Lower leg skin (tissue), 4 donors: ENCODE measurements at regions not wholly inside any gene's neighbourhood (a gene's known extent, or its start where the extent isn't known, plus 50 kb on each side); places are given as distances from the start of the nearest gene placed in this dataset.
"Not testable (repeated sequence)": the region's sequence is repeated elsewhere in the genome, so short reads cannot be mapped to it uniquely, and the experiment has no call there.

Source experiments
- DNase-seq, 2 donors: peaks; one replicate each; pipeline ENCODE4 v3.0.0-alpha.2; 2019; ENCODE audit warnings: low spot score in 2 of 2
- H3K4me3 ChIP-seq: fragments of 200-600 bp; sonication (generic); 2 replicates; pipeline ENCODE4 v1.5.1; 2017; ENCODE audit warnings: mild to moderate bottlenecking, low read depth; ENCODE audit not compliant: poor library complexity, severe bottlenecking
- CTCF ChIP-seq, 3 donors: fragments of 450-650 bp; IDR thresholded peaks; one replicate each; pipeline ENCODE4 v1.5.1; 2016; ENCODE audit warnings: antibody characterized with exemption in 3 of 3, mild to moderate bottlenecking in 3 of 3, moderate library complexity in 2 of 3
- POLR2A ChIP-seq, 2 donors: fragments of 450-650 bp; IDR thresholded peaks; one replicate each; pipeline ENCODE4 v1.6.1; 2016 to 2017; ENCODE audit warnings: antibody characterized with exemption in 2 of 2, mild to moderate bottlenecking in 1 of 2, moderate library complexity in 1 of 2
- WGBS, 2 donors: methylation state at CpG; one replicate each; pipeline ENCODE4 v1.1.5; 2018; 5-methylcytosine and 5-hydroxymethylcytosine counted together
- intact Hi-C: fragments of 100-400 bp; cut with DNase I; formaldehyde crosslinking; loops from one replicate; pipeline ENCODE4 v1.15.0; 2023; ENCODE audit warnings: low total_unique reads

GRCh38 chr12:75798136-75798926 lies 233.2 kb downstream of the PHLDA1 start:
- WGBS, 2 donors: 68 to 72% methylated on average over 4 of the region's 4 CpGs
- DNase-seq: no peak
- no peak overlapping the region for H3K4me3 ChIP-seq
- TF ChIP-seq POLR2A (IDR thresholded peaks at IDR 0.05) (no peak), CTCF (IDR thresholded peaks at IDR 0.05) (no peak)
- intact Hi-C loops: no loop called here

GRCh38 chr12:75795125-75795524 lies 236.5 kb downstream of the PHLDA1 start:
- no peak overlapping the region for H3K4me3 ChIP-seq
- intact Hi-C loops: no loop called here
- TF ChIP-seq POLR2A (IDR thresholded peaks at IDR 0.05): no peak
- no peak for TF ChIP-seq CTCF (IDR thresholded peaks at IDR 0.05)
- no peak for DNase-seq

- intact Hi-C loops: no loop called here
- 0% methylated on average over 1 of the region's 1 CpG for WGBS, 2 donors
These were observed 238.9 kb downstream of the PHLDA1 start for GRCh38 chr12:75792687-75793086.

GRCh38 chr12:75790219-75790618 lies 241.4 kb downstream of the PHLDA1 start:
- no peak overlapping the region for H3K4me3 ChIP-seq
- no peak for TF ChIP-seq CTCF (IDR thresholded peaks at IDR 0.05)
- no peak for TF ChIP-seq POLR2A (IDR thresholded peaks at IDR 0.05)
- intact Hi-C loops: no loop called here
- DNase-seq: no peak

More at GRCh38 chr12:75792687-75793086, 238.9 kb downstream of the PHLDA1 start:
- no peak overlapping the region for H3K4me3 ChIP-seq
- DNase-seq: no peak
- TF ChIP-seq POLR2A (IDR thresholded peaks at IDR 0.05) (no peak), CTCF (IDR thresholded peaks at IDR 0.05) (no peak)

GRCh38 chr12:75787146-75787545 lies 244.4 kb downstream of the PHLDA1 start:
- DNase-seq, intact Hi-C loops, H3K4me3 ChIP-seq: not testable (repeated sequence)
- WGBS, 2 donors: 93 to 94% methylated on average over 2 of the region's 2 CpGs

- intact Hi-C loops: no loop called here
- DNase-seq: no peak
- TF ChIP-seq CTCF (IDR thresholded peaks at IDR 0.05) (no peak), POLR2A (IDR thresholded peaks at IDR 0.05) (no peak)
- H3K4me3 ChIP-seq: no peak overlapping the region
- 94% methylated on average over 3 of the region's 3 CpGs for WGBS, 2 donors
These were observed 245.5 kb downstream of the PHLDA1 start for GRCh38 chr12:75786070-75786469.
